HEK293 (cell line): ENCODE measurements at regions not wholly inside any gene's neighbourhood (a gene's known extent, or its start where the extent isn't known, plus 50 kb on each side); places are given as distances from the start of the nearest gene placed in this dataset.

Source experiments
- GLIS1 ChIP-seq: fragments of 450-650 bp; formaldehyde crosslinking; IDR thresholded peaks from 2 replicates; pipeline ENCODE4 v1.5.1; 2016; ENCODE audit warnings: missing biosample characterization, missing genetic modification characterization
- HOXD13 ChIP-seq: sonication (generic); formaldehyde crosslinking; IDR thresholded peaks from 2 replicates; pipeline ENCODE4 v1.8.0; 2022; ENCODE audit warnings: missing genetic modification reagents, borderline replicate concordance
- PRDM1 ChIP-seq: fragments of 450-650 bp; formaldehyde crosslinking; IDR thresholded peaks from 2 replicates; pipeline ENCODE4; 2016; ENCODE audit warnings: missing biosample characterization, missing genetic modification characterization
- SP3 ChIP-seq: fragments of 450-650 bp; formaldehyde crosslinking; IDR thresholded peaks from 2 replicates; pipeline ENCODE4 v1.5.1; 2016; ENCODE audit warnings: missing biosample characterization, missing genetic modification characterization
- ZBTB20 ChIP-seq: fragments of 450-650 bp; formaldehyde crosslinking; IDR thresholded peaks from 2 replicates; pipeline ENCODE4 v1.5.1; 2016; ENCODE audit warnings: missing biosample characterization, missing genetic modification characterization
- ZBTB6 ChIP-seq: fragments of 450-650 bp; formaldehyde crosslinking; IDR thresholded peaks from 2 replicates; pipeline ENCODE4 v1.5.1; 2017; ENCODE audit warnings: missing biosample characterization, missing genetic modification characterization
- ZNF148 ChIP-seq: fragments of 450-650 bp; formaldehyde crosslinking; IDR thresholded peaks from 2 replicates; pipeline ENCODE4 v1.5.0; 2017; ENCODE audit warnings: missing biosample characterization, missing genetic modification characterization, borderline replicate concordance
- ZNF223 ChIP-seq: fragments of 450-650 bp; formaldehyde crosslinking; IDR thresholded peaks from 2 replicates; pipeline ENCODE4 v1.5.1; 2016; ENCODE audit warnings: missing biosample characterization, missing genetic modification characterization
- ZNF398 ChIP-seq: fragments of 450-650 bp; formaldehyde crosslinking; IDR thresholded peaks from 2 replicates; pipeline ENCODE4 v1.5.1; 2017; ENCODE audit warnings: missing biosample characterization, missing genetic modification characterization
- ZNF585B ChIP-seq: fragments of 450-650 bp; formaldehyde crosslinking; IDR thresholded peaks from 2 replicates; pipeline ENCODE4 v1.5.1; 2016; ENCODE audit warnings: missing biosample characterization, missing genetic modification characterization
- ZNF624 ChIP-seq: fragments of 450-650 bp; formaldehyde crosslinking; IDR thresholded peaks from 2 replicates; pipeline ENCODE4 v1.5.1; 2017; ENCODE audit warnings: missing biosample characterization, missing genetic modification characterization
- ZNF792 ChIP-seq: fragments of 450-650 bp; formaldehyde crosslinking; IDR thresholded peaks from 2 replicates; pipeline ENCODE4 v1.5.1; 2016; ENCODE audit warnings: missing biosample characterization, missing genetic modification characterization
- ZXDB ChIP-seq: fragments of 450-650 bp; formaldehyde crosslinking; IDR thresholded peaks from 2 replicates; pipeline ENCODE4 v1.5.1; 2016; ENCODE audit warnings: missing biosample characterization, missing genetic modification characterization
- TF ChIP-seq, protein P1 (sequence below): fragments of 450-650 bp; formaldehyde crosslinking; IDR thresholded peaks from 2 replicates; pipeline ENCODE4 v1.5.1; 2016; ENCODE audit warnings: missing biosample characterization, missing genetic modification characterization
- TF ChIP-seq, protein P2 (sequence below): fragments of 450-650 bp; formaldehyde crosslinking; IDR thresholded peaks from 2 replicates; pipeline ENCODE4 v1.5.1; 2016; ENCODE audit warnings: missing biosample characterization, missing genetic modification characterization
- TF ChIP-seq, protein P3 (sequence below): fragments of 450-650 bp; formaldehyde crosslinking; IDR thresholded peaks from 2 replicates; pipeline ENCODE4 v1.5.1; 2016; ENCODE audit warnings: missing biosample characterization, missing genetic modification characterization, borderline replicate concordance
- TF ChIP-seq, protein P4 (sequence below): fragments of 450-650 bp; formaldehyde crosslinking; IDR thresholded peaks from 2 replicates; pipeline ENCODE4 v1.5.1; 2016; ENCODE audit warnings: missing biosample characterization, missing genetic modification characterization
- TF ChIP-seq, protein P5 (sequence below): fragments of 450-650 bp; formaldehyde crosslinking; IDR thresholded peaks from 2 replicates; pipeline ENCODE4 v1.5.1; 2016; ENCODE audit warnings: missing biosample characterization, missing genetic modification characterization

DNA sequence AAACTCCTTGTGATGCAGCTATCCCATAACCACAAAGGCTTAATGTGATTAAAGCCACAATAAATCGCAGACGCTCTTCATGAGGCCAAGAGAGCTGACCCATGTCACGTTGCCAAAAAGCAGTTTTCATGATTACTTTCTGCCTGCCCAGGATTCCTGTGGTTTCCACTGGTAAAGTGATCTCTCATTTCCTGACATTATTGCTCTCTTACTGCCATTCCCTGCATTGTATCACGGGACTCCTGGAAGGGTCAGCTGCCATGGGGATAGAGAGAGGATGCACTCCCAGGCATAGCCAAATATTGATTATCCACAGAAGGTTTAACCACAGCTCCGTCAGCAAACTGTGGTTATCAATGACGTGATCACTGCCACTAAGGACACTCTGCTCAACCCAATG, 103.8 kb upstream of the SLC1A3 start (continued):
- TF ChIP-seq ZNF223 (no peak), ZNF624 (no peak), PRDM1 (no peak), GLIS1 (tag by site-specific recombination) (peak; percentile 86), ZBTB20 (no peak), HOXD13 (CRISPR knock-in tag) (peak; percentile 93), ZXDB (tag by site-specific recombination) (peak; percentile 97), ZNF398 (peak; percentile 12; the same call in 1 of the 2 replicates), ZNF792 (tag by site-specific recombination) (no peak), ZNF148 (tag by site-specific recombination) (no peak), ZNF585B (tag by site-specific recombination) (no peak), SP3 (tag by site-specific recombination) (peak; percentile 46; the same call in 1 of the 2 replicates), ZBTB6 (tag by site-specific recombination) (no peak; the same call in 1 of the 2 replicates)
- TF ChIP-seq, protein P1, sequence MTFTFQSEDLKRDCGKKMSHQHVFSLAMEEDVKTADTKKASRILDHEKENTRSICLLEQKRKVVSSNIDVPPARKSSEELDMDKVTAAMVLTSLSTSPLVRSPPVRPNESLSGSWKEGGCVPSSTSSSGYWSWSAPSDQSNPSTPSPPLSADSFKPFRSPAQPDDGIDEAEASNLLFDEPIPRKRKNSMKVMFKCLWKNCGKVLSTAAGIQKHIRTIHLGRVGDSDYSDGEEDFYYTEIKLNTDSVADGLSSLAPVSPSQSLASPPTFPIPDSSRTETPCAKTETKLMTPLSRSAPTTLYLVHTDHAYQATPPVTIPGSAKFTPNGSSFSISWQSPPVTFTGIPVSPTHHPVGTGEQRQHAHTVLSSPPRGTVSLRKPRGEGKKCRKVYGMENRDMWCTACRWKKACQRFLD (tag by site-specific recombination): no peak
- TF ChIP-seq, protein P2, sequence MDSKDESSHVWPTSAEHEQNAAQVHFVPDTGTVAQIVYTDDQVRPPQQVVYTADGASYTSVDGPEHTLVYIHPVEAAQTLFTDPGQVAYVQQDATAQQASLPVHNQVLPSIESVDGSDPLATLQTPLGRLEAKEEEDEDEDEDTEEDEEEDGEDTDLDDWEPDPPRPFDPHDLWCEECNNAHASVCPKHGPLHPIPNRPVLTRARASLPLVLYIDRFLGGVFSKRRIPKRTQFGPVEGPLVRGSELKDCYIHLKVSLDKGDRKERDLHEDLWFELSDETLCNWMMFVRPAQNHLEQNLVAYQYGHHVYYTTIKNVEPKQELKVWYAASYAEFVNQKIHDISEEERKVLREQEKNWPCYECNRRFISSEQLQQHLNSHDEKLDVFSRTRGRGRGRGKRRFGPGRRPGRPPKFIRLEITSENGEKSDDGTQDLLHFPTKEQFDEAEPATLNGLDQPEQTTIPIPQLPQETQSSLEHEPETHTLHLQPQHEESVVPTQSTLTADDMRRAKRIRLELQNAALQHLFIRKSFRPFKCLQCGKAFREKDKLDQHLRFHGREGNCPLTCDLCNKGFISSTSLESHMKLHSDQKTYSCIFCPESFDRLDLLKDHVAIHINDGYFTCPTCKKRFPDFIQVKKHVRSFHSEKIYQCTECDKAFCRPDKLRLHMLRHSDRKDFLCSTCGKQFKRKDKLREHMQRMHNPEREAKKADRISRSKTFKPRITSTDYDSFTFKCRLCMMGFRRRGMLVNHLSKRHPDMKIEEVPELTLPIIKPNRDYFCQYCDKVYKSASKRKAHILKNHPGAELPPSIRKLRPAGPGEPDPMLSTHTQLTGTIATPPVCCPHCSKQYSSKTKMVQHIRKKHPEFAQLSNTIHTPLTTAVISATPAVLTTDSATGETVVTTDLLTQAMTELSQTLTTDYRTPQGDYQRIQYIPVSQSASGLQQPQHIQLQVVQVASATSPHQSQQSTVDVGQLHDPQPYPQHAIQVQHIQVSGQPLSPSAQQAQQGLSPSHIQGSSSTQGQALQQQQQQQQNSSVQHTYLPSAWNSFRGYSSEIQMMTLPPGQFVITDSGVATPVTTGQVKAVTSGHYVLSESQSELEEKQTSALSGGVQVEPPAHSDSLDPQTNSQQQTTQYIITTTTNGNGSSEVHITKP: peak; percentile 64
- TF ChIP-seq, protein P3, sequence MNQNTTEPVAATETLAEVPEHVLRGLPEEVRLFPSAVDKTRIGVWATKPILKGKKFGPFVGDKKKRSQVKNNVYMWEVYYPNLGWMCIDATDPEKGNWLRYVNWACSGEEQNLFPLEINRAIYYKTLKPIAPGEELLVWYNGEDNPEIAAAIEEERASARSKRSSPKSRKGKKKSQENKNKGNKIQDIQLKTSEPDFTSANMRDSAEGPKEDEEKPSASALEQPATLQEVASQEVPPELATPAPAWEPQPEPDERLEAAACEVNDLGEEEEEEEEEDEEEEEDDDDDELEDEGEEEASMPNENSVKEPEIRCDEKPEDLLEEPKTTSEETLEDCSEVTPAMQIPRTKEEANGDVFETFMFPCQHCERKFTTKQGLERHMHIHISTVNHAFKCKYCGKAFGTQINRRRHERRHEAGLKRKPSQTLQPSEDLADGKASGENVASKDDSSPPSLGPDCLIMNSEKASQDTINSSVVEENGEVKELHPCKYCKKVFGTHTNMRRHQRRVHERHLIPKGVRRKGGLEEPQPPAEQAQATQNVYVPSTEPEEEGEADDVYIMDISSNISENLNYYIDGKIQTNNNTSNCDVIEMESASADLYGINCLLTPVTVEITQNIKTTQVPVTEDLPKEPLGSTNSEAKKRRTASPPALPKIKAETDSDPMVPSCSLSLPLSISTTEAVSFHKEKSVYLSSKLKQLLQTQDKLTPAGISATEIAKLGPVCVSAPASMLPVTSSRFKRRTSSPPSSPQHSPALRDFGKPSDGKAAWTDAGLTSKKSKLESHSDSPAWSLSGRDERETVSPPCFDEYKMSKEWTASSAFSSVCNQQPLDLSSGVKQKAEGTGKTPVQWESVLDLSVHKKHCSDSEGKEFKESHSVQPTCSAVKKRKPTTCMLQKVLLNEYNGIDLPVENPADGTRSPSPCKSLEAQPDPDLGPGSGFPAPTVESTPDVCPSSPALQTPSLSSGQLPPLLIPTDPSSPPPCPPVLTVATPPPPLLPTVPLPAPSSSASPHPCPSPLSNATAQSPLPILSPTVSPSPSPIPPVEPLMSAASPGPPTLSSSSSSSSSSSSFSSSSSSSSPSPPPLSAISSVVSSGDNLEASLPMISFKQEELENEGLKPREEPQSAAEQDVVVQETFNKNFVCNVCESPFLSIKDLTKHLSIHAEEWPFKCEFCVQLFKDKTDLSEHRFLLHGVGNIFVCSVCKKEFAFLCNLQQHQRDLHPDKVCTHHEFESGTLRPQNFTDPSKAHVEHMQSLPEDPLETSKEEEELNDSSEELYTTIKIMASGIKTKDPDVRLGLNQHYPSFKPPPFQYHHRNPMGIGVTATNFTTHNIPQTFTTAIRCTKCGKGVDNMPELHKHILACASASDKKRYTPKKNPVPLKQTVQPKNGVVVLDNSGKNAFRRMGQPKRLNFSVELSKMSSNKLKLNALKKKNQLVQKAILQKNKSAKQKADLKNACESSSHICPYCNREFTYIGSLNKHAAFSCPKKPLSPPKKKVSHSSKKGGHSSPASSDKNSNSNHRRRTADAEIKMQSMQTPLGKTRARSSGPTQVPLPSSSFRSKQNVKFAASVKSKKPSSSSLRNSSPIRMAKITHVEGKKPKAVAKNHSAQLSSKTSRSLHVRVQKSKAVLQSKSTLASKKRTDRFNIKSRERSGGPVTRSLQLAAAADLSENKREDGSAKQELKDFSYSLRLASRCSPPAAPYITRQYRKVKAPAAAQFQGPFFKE (tag by site-specific recombination): no peak
- TF ChIP-seq, protein P4, sequence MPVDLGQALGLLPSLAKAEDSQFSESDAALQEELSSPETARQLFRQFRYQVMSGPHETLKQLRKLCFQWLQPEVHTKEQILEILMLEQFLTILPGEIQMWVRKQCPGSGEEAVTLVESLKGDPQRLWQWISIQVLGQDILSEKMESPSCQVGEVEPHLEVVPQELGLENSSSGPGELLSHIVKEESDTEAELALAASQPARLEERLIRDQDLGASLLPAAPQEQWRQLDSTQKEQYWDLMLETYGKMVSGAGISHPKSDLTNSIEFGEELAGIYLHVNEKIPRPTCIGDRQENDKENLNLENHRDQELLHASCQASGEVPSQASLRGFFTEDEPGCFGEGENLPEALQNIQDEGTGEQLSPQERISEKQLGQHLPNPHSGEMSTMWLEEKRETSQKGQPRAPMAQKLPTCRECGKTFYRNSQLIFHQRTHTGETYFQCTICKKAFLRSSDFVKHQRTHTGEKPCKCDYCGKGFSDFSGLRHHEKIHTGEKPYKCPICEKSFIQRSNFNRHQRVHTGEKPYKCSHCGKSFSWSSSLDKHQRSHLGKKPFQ: peak; percentile 55; the same call in 1 of the 2 replicates
- TF ChIP-seq, protein P5, sequence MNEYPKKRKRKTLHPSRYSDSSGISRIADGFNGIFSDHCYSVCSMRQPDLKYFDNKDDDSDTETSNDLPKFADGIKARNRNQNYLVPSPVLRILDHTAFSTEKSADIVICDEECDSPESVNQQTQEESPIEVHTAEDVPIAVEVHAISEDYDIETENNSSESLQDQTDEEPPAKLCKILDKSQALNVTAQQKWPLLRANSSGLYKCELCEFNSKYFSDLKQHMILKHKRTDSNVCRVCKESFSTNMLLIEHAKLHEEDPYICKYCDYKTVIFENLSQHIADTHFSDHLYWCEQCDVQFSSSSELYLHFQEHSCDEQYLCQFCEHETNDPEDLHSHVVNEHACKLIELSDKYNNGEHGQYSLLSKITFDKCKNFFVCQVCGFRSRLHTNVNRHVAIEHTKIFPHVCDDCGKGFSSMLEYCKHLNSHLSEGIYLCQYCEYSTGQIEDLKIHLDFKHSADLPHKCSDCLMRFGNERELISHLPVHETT (tag by site-specific recombination): peak; percentile 74
